Kidney epithelial cell (primary cell): ENCODE measurements at regions not wholly inside any gene's neighbourhood (a gene's known extent, or its start where the extent isn't known, plus 50 kb on each side); places are given as distances from the start of the nearest gene placed in this dataset.

ENCODE experiments used
- DNase-seq: peaks from one replicate; pipeline ENCODE4 v3.0.0-alpha.2; 2010; ENCODE audit warnings: low read depth
- H3K27me3 ChIP-seq: 2 replicates; pipeline ENCODE4 v1.6.0; 2011; ENCODE audit warnings: low read length; ENCODE audit not compliant: control insufficient read depth, insufficient read depth
- H3K36me3 ChIP-seq: 2 replicates; pipeline ENCODE4 v1.5.1; 2011; ENCODE audit warnings: low read length; ENCODE audit not compliant: control insufficient read depth, insufficient read depth
- H3K4me3 ChIP-seq: 2 replicates; pipeline ENCODE4 v1.5.1; 2011; ENCODE audit warnings: low read depth, mild to moderate bottlenecking, control low read depth, low read length
- TF ChIP-seq, protein P1 (sequence below): IDR thresholded peaks from 2 replicates; pipeline ENCODE4 v1.5.1; 2011; ENCODE audit warnings: mild to moderate bottlenecking, moderate library complexity, low read length, control low read depth, inconsistent platforms; ENCODE audit not compliant: insufficient read depth, poor library complexity, severe bottlenecking

DNA sequence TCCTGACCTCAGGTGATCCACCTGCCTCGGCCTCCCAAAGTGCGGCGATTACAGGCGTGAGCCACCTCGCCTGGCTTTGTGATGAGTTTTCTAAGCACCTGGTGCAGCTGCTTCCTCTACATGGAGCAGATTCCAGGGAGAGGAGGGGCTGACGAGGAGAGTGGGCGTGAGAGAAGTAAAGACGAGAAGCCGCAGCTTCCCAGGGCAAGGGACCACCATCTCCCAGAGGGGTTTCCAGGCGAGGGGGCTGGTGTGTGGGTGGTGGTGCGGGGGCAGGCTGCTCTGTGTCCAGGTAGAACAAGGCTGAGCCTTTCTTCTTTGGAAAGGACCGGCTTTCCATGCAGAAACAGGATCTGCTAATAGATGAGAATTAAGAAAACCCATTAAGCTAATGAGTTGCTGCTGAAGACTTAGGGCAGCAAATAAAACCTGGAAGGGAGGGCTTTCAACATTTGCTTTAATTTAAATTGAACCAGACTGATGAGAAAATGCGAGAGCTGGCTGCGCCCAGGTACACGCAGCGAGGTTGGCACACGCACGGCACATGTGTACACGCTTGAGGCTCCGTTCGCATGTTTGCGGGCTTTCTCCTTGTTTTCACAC, 236.7 kb downstream of the RBFOX3 start:
- H3K4me3 ChIP-seq = no peak overlapping the region
- H3K36me3 ChIP-seq = no peaks in the 10 kb centered on the region
- TF ChIP-seq, protein P1, sequence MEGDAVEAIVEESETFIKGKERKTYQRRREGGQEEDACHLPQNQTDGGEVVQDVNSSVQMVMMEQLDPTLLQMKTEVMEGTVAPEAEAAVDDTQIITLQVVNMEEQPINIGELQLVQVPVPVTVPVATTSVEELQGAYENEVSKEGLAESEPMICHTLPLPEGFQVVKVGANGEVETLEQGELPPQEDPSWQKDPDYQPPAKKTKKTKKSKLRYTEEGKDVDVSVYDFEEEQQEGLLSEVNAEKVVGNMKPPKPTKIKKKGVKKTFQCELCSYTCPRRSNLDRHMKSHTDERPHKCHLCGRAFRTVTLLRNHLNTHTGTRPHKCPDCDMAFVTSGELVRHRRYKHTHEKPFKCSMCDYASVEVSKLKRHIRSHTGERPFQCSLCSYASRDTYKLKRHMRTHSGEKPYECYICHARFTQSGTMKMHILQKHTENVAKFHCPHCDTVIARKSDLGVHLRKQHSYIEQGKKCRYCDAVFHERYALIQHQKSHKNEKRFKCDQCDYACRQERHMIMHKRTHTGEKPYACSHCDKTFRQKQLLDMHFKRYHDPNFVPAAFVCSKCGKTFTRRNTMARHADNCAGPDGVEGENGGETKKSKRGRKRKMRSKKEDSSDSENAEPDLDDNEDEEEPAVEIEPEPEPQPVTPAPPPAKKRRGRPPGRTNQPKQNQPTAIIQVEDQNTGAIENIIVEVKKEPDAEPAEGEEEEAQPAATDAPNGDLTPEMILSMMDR = no peak
- no peak for DNase-seq
- H3K27me3 ChIP-seq = peaks cover 19% of the 10 kb centered on the region

DNA sequence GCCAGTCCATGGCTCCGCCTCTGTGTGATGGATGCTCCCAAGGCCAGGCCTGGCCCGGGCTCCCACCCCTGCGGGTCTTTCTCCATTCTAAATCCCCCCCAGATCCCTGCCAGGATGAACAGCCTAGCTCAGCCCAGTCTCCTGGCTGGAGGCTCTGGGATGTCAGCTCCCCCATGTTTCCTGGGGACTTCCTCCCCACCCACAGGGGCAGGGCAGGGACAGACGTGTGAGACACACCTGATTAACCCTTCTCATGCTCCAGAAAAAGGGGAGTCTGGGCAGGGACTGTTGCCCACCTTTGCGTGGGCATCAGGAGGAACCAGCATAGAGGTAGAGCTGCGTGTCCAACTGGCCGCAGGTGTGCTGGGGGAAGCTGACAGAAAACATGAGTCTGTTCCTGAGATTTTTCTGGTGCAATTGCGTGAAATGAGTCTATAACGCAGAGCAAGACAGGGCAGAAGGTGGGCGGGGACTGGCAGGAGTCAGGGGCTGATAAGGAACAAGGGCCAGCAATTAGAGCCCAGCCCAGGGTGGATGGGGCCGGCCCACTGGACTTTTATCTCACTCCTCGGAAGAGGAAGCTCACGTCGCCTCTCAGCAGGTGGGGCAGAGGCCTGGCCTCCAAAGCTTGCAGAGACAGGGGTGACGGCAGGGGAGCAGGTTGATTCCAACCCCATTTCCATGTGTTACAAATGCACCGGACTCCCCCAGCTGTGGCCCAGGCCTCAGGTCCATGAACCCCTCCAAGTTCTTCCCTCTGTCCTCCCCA, 238.2 kb downstream of the RBFOX3 start:
- TF ChIP-seq, protein P1 = no peak
- no peak for DNase-seq
- Histone ChIP-seq H3K27me3 (peaks cover 16% of the 10 kb centered on the region), H3K4me3 (no peak overlapping the region), H3K36me3 (no peaks in the 10 kb centered on the region)

DNA sequence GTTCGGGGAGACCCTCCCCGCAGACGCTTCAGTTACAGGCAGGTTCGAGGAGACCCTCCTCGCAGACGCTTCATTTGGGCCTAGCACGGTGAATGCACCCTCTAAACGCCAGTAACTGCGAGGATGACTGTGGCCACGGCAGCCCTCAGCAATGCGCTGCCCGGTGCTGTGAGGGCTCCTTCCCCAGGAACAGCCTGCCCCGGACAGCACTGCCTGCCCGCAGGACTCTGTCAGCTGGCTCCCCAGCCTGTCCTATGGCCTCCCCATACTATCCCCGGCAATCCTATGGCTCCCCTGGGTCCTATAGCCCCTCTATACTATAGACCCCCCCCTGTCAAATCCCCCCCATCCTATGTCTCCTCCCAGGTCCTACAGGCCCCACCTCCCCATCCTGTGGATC, 238.9 kb downstream of the RBFOX3 start:
- Histone ChIP-seq H3K27me3 (peaks cover 11% of the 10 kb centered on the region), H3K36me3 (no peaks in the 10 kb centered on the region), H3K4me3 (no peak overlapping the region)
- DNase-seq = no peak
- TF ChIP-seq, protein P1 = no peak

DNA sequence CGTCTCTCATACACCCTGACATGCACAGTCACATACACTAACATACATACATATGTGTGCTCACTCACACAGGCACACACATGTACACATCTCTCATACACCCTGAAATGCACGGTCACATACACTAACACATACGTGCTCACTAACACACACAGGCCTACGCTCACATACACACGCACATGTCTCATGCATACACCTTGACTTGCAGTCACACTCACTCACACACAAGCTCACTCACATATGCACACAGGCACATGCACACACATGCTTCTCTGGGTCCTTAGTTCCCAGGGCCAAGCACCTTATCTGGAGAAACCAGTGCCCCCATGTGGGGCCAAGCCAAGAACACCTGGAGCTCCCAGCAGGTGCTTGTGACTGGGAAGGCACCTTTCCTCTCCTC, 240.3 kb downstream of the RBFOX3 start:
- TF ChIP-seq, protein P1 = no peak
- no peaks in the 10 kb centered on the region for H3K36me3 ChIP-seq
- H3K4me3 ChIP-seq = no peak overlapping the region
- no peak for DNase-seq
- peaks cover 17% of the 10 kb centered on the region for H3K27me3 ChIP-seq

DNA sequence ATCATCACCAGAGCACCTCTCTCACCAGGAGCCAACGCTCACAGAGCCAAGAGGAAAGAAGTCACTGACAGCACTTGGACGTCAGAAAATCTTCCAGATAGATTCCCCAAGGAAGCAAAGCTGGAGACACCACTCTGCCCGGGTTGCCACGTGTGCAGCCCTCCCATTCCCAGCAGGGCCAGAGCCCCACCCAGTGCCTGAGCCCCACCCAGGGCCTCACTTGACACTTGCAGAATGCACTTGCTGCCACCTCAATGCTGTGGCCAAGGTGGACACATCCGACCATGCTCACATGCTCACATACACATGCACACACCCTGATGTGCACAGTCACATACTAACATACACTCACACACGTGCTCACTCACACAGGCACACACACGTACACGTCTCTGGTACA, 240.7 kb downstream of the RBFOX3 start:
- TF ChIP-seq, protein P1 = no peak
- DNase-seq = no peak
- Histone ChIP-seq H3K36me3 (no peaks in the 10 kb centered on the region), H3K4me3 (no peak overlapping the region), H3K27me3 (peaks cover 13% of the 10 kb centered on the region)

DNA sequence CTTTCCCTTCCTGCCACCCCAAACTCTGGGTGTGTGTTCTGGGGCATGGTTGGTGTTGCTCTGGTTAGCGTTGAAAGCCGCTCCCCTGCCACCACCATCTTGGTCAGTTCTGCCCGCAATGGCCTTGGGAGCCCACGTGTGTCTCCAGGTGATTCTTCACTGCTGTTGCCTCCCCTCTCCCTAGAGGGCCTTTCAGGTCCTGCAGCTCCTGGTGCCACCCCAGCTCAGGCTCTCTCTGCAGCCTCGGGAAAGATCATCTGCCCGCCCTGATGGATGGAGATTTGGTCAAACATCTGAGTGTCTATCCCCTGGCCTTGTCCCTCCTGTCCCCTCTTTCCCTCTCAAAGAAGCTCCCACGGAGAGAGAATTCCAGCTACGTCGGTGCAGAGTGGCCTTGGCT, 241.3 kb downstream of the RBFOX3 start:
- peaks cover 13% of the 10 kb centered on the region for H3K27me3 ChIP-seq
- DNase-seq = no peak
- TF ChIP-seq, protein P1 = no peak

More for the DNA sequence above, 241.3 kb downstream of the RBFOX3 start:
- no peaks in the 10 kb centered on the region for H3K36me3 ChIP-seq
- H3K4me3 ChIP-seq = no peak overlapping the region
